ENCODE measurements at regions not wholly inside any gene's neighbourhood (a gene's known extent, or its start where the extent isn't known, plus 50 kb on each side); places are given as distances from the start of the nearest gene placed in this dataset.

DNA sequence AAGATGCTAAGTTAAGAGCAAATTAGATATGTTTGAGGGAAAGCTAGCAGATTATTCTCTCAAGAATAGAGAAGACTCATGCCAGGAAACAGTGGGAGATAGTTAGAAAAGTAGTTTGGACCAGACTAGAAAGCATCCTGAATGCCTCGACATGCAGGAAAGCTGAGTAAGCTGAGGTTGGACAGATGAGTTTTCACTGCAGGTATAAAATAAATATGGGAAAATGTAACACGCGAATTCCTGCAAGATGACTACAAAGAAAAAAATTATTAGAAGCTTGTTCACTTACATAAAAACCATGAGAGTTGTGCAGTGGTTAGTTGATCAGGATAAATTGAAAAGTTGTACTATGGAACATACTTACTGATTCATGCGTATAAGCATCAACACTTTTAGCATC, 484.2 kb upstream of the MANEA start:
- WGBS (ENCODE audit: insufficient coverage, insufficient replicate concordance, low lambda C conversion rate, missing lambda C conversion rate): 76% methylated on average over 4 of the region's 4 CpGs
- Histone ChIP-seq H4K20me1 (ENCODE audit: control insufficient read depth, insufficient read depth) (no peaks in the 10 kb centered on the region), H3K4me1 (ENCODE audit: control insufficient read depth, insufficient read depth, low read length) (no peaks in the 10 kb centered on the region), H3K27me3 (replicated peaks in 1 of 2; ENCODE audit: control insufficient read depth in 2 of 2, insufficient read depth in 2 of 2, low read length in 1 of 2) (no peaks in the 10 kb centered on the region), H3K36me3 (ENCODE audit: control insufficient read depth in 2 of 2, insufficient read depth in 2 of 2, low read length in 1 of 2) (no peaks in the 10 kb centered on the region), H3K27ac (ENCODE audit: control insufficient read depth, insufficient read depth) (no peak overlapping the region), H3K79me2 (ENCODE audit: control insufficient read depth, insufficient read depth, low read length) (no peaks in the 10 kb centered on the region), H3K9ac (ENCODE audit: control insufficient read depth, insufficient read depth, low read length) (no peak overlapping the region), H3K9me3 (replicated peaks; ENCODE audit: control insufficient read depth, insufficient read depth, low read length) (no peaks in the 10 kb centered on the region), H2AFZ (ENCODE audit: control insufficient read depth, low read depth, low read length) (no peak overlapping the region), H3K4me2 (ENCODE audit: control insufficient read depth, insufficient read depth) (no peak overlapping the region), H3K4me3 (no peak overlapping the region)
- DNase-seq (ENCODE audit: low read depth, low spot score) (no peak), FAIRE-seq (no peak), ATAC-seq (no peak)
- intact Hi-C loops (cut with micrococcal nuclease; ENCODE audit: unreplicated experiment): no loop called here
- SMC1A ChIA-PET (ENCODE audit: uncharacterized antibody, unreplicated experiment): interaction anchor here (1.8 to 3.0 kb wide), 2 partner anchors 18 to 458 kb away, joined by 5 to 24 read pairs; no protein-coding TSS in a partner anchor
- TF ChIP-seq CBFB (IDR thresholded peaks at IDR 0.05; ENCODE audit: low read depth): no peak
- CTCF ChIA-PET: interaction anchor here (0.6 to 3.3 kb wide), 6 partner anchors 9 to 679 kb away, joined by 3 to 14 read pairs (median 4); no protein-coding TSS in a partner anchor
- POLR2A ChIA-PET: no interaction called here
- BruUV-seq (replicated peaks): no TSS peak
- RAD21 ChIA-PET (ENCODE audit: unreplicated experiment): interaction anchor here (0.6 to 0.7 kb wide), 2 partner anchors 456 to 457 kb away, joined by 3 read pairs; no protein-coding TSS in a partner anchor
- in situ Hi-C loops (cut with MboI): no loop called here

DNA sequence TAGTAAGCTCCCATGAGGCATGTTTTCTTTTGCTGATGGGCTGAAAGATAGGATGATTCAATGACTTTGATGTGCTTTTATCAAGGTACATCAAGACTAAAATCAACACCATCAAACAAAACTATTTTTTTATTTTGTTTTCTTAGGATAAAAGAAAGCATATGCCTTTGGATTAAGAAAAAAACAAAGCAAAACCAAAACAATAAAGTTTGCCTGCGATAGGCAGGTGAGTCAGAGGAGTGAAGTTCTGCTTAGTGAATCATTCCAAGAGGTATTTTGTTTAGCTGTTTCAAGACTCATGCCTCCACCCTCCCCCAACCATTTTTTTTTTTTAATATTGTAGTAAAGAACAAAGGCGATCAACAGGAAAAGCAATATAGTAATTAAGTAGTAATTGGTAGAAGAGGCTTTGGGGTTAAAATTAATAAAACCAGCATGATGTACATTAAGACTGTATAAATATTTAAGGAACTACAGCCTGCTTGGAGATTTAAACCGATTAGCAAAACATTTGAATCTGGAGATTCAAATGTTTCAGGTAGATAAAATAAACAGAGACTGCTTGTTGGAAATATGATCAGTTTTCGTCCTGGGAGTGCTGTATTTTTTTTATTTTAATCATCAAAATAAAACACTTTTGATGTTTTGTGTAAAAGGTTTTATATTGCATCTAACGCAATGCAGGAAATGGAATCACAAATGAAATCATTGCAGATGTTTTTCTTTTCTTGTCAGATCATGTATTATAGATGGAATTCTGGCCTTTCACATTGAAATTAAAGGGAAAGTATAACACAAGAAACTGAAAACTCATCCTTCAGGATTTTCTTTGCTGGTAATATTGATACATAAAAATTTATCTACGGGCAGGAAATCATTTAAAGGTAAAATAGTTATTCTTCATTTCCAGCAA, 482.3 kb upstream of the MANEA start:
- ChIA-PET POLR2A (no interaction called here), SMC1A (ENCODE audit: uncharacterized antibody, unreplicated experiment) (no interaction called here), RAD21 (ENCODE audit: unreplicated experiment) (no interaction called here), CTCF (no interaction called here)
- DNase-seq (ENCODE audit: low read depth, low spot score) (no peak), ATAC-seq (no peak), FAIRE-seq (no peak)
- Histone ChIP-seq H3K79me2 (ENCODE audit: control insufficient read depth, insufficient read depth, low read length) (no peaks in the 10 kb centered on the region), H3K9ac (ENCODE audit: control insufficient read depth, insufficient read depth, low read length) (no peak overlapping the region), H3K27me3 (replicated peaks in 1 of 2; ENCODE audit: control insufficient read depth in 2 of 2, insufficient read depth in 2 of 2, low read length in 1 of 2) (no peaks in the 10 kb centered on the region), H3K4me3 (no peak overlapping the region), H3K4me1 (ENCODE audit: control insufficient read depth, insufficient read depth, low read length) (no peaks in the 10 kb centered on the region), H4K20me1 (ENCODE audit: control insufficient read depth, insufficient read depth) (no peaks in the 10 kb centered on the region), H3K9me3 (replicated peaks; ENCODE audit: control insufficient read depth, insufficient read depth, low read length) (no peaks in the 10 kb centered on the region), H3K27ac (ENCODE audit: control insufficient read depth, insufficient read depth) (no peak overlapping the region), H2AFZ (ENCODE audit: control insufficient read depth, low read depth, low read length) (no peak overlapping the region), H3K4me2 (ENCODE audit: control insufficient read depth, insufficient read depth) (no peak overlapping the region), H3K36me3 (ENCODE audit: control insufficient read depth in 2 of 2, insufficient read depth in 2 of 2, low read length in 1 of 2) (no peaks in the 10 kb centered on the region)
- in situ Hi-C loops (cut with MboI) (no loop called here), intact Hi-C loops (cut with micrococcal nuclease; ENCODE audit: unreplicated experiment) (loop anchor here (1.0 kb wide), 1 partner anchor 460 kb away; no protein-coding TSS in a partner anchor)
- WGBS (ENCODE audit: insufficient coverage, insufficient replicate concordance, low lambda C conversion rate, missing lambda C conversion rate): 10% methylated on average over 6 of the region's 6 CpGs
- no TSS peak for BruUV-seq (replicated peaks)
- TF ChIP-seq JUNB (IDR thresholded peaks at IDR 0.05): 0 out of 2 replicates have a peak, but pooled peaks have one; percentile 6
- TF ChIP-seq NR2F1 (conservative IDR thresholded peaks at IDR 0.05): no peak

All from GM12878 (cell line).